Transverse colon (tissue), 4 donors: ENCODE measurements at regions not wholly inside any gene's neighbourhood (a gene's known extent, or its start where the extent isn't known, plus 50 kb on each side); places are given as distances from the start of the nearest gene placed in this dataset.
"Not testable (repeated sequence)": the region's sequence is repeated elsewhere in the genome, so short reads cannot be mapped to it uniquely, and the experiment has no call there.

Experiments
- DNase-seq: peaks from one replicate; pipeline ENCODE4 v3.0.0-alpha.2; 2019
- H3K27ac ChIP-seq, 4 donors: fragments of 200-600 bp; sonication (generic); 2 replicates each; pipeline ENCODE4 v1.5.1; 2016 to 2018; ENCODE audit warnings: inconsistent platforms in 4 of 4
- H3K27me3 ChIP-seq: fragments of 200-600 bp; sonication (generic); 2 replicates; pipeline ENCODE4 v1.5.1; 2017; ENCODE audit warnings: inconsistent platforms
- H3K36me3 ChIP-seq, 4 donors: fragments of 200-600 bp; sonication (generic); 2 replicates each; pipeline ENCODE4 v1.5.1; 2017 to 2019; ENCODE audit warnings: inconsistent platforms in 4 of 4
- H3K4me1 ChIP-seq, 4 donors: fragments of 200-600 bp; sonication (generic); 2 replicates each; pipeline ENCODE4 v1.5.1; 2017 to 2020; ENCODE audit warnings: inconsistent platforms in 4 of 4
- H3K4me3 ChIP-seq, 4 donors: fragments of 200-600 bp; sonication (generic); 1 replicate in 1 of 4; 2 replicates in 3 of 4; pipeline versions ENCODE4 v1.5.1 to v1.6.1; 2017 to 2019; ENCODE audit warnings: inconsistent platforms in 4 of 4
- H3K9me3 ChIP-seq, 2 donors: fragments of 200-600 bp; sonication (generic); 2 replicates each; pipeline ENCODE4 v1.5.1; 2017 to 2019; ENCODE audit warnings: inconsistent platforms in 2 of 2
- EP300 ChIP-seq: sonication (generic); formaldehyde crosslinking; IDR thresholded peaks from one replicate; pipeline ENCODE4 v1.6.1; 2017; ENCODE audit warnings: antibody characterized with exemption, low read depth
- POLR2A ChIP-seq: fragments of 450-650 bp; IDR thresholded peaks from one replicate; pipeline ENCODE4 v1.6.1; 2016; ENCODE audit warnings: antibody characterized with exemption, mild to moderate bottlenecking, moderate library complexity
- POLR2AphosphoS5 ChIP-seq, 3 donors: sonication (generic); formaldehyde crosslinking; IDR thresholded peaks; one replicate each; pipeline ENCODE4 v1.6.1; 2016; ENCODE audit warnings: antibody characterized with exemption in 3 of 3
- WGBS, 2 donors: methylation state at CpG; one replicate each; pipeline ENCODE4 v1.1.5; 2018; ENCODE audit warnings: low coverage in 1 of 2; 5-methylcytosine and 5-hydroxymethylcytosine counted together
- in situ Hi-C, 4 donors: fragments of 200-750 bp; cut with MboI; loops; one replicate each; pipeline versions ENCODE4 v1.15.0 to v1.15.1; 2017; ENCODE audit warnings: low sequenced_read_pairs in 3 of 4, low pct_ligation_motif_present in 1 of 4, low pct_unique_long_range_greater_than_20kb in 1 of 4
- intact Hi-C: fragments of 100-400 bp; cut with DNase I; formaldehyde crosslinking; loops from one replicate; pipeline ENCODE4 v1.15.1; 2023; ENCODE audit warnings: low total_unique reads
- TF ChIP-seq, protein P1 (sequence below), 5 experiments: fragments of 200-600 bp in 3 of 5; fragments of 450-650 bp in 2 of 5; sonication (generic) in 3 of 5; IDR thresholded peaks; 1 replicate in 2 of 5; 2 replicates in 3 of 5; pipeline ENCODE4 v1.5.1; 2016 to 2017; ENCODE audit warnings: antibody characterized with exemption in 5 of 5, inconsistent platforms in 3 of 5, mild to moderate bottlenecking in 2 of 5, moderate library complexity in 1 of 5

DNA sequence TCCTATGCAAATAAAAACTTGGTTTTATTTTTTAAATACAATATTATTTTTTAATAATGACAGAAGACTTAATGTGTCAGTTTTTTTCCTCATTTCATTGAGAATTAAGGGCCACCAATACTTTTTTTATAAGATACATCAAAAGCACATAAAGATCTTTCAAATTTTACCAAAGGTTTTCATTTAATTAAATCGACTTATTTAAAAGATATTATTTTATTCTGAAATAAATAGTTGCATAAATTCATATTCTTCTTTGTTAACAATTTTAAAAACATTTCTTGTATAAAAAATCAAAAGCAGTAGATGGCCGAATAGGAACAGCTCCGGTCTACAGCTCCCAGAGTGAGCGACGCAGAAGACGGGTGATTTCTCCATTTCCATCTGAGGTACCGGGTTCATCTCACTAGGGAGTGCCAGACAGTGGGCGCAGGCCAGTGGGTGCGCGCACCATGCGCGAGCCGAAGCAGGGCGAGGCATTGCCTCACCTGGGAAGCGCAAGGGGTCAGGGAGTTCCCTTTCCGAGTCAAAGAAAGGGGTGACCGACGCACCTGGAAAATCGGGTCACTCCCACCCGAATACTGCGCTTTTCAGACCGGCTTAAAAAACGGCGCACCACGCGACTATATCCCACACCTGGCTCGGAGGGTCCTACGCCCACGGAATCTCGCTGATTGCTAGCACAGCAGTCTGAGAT, 374.6 kb upstream of the NPVF start:
- 10 to 25% methylated on average over 4 to 25 of the region's 30 CpGs for WGBS, 2 donors
- H3K9me3 ChIP-seq, in situ Hi-C loops, H3K4me1 ChIP-seq, intact Hi-C loops, H3K27me3 ChIP-seq, DNase-seq, H3K36me3 ChIP-seq: not testable (repeated sequence)
- peak in 1 of 3 donors; percentile 5 for TF ChIP-seq POLR2AphosphoS5 (IDR thresholded peaks at IDR 0.05)
- Histone ChIP-seq H3K4me3 (peak overlapping the region in 3 of 4 donors; percentile 15 to 40 (median 21)), H3K27ac (peak overlapping the region in 3 of 4 donors; percentile 21 to 58 (median 36))

DNA sequence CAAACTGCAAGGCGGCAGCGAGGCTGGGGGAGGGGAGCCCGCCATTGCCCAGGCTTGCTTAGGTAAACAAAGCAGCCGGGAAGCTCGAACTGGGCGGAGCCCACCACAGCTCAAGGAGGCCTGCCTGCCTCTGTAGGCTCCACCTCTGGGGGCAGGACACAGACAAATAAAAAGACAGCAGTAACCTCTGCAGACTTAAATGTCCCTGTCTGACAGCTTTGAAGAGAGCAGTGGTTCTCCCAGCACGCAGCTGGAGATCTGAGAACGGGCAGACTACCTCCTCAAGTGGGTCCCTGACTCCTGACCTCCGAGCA, 375.1 kb upstream of the NPVF start:
- H3K36me3 ChIP-seq, H3K9me3 ChIP-seq, H3K27me3 ChIP-seq, H3K4me1 ChIP-seq, DNase-seq, intact Hi-C loops, in situ Hi-C loops: not testable (repeated sequence)
- Histone ChIP-seq H3K27ac (peak overlapping the region in 3 of 4 donors; percentile 21 to 58 (median 36)), H3K4me3 (peak overlapping the region in 3 of 4 donors; percentile 15 to 40 (median 21))
- WGBS, 2 donors = no CpG with 5 or more reads among the region's 9 CpGs

GRCh38 chr7:25611196-25611595, 382.9 kb upstream of the NPVF start:
- H3K27ac ChIP-seq = no peak overlapping the region
- H3K27me3 ChIP-seq = no peaks in the 10 kb centered on the region
- peaks cover 0 to 6% (median under 1%) of the 10 kb centered on the region in 4 donors for H3K4me1 ChIP-seq
- intact Hi-C loops (no loop called here), in situ Hi-C loops (no loop called here)
- H3K36me3 ChIP-seq = no peaks in the 10 kb centered on the region
- 87 to 98% methylated on average over 4 of the region's 4 CpGs for WGBS, 2 donors
- no peak overlapping the region for H3K4me3 ChIP-seq
- peaks cover 9 to 11% of the 10 kb centered on the region in 2 donors for H3K9me3 ChIP-seq
- TF ChIP-seq, protein P1, sequence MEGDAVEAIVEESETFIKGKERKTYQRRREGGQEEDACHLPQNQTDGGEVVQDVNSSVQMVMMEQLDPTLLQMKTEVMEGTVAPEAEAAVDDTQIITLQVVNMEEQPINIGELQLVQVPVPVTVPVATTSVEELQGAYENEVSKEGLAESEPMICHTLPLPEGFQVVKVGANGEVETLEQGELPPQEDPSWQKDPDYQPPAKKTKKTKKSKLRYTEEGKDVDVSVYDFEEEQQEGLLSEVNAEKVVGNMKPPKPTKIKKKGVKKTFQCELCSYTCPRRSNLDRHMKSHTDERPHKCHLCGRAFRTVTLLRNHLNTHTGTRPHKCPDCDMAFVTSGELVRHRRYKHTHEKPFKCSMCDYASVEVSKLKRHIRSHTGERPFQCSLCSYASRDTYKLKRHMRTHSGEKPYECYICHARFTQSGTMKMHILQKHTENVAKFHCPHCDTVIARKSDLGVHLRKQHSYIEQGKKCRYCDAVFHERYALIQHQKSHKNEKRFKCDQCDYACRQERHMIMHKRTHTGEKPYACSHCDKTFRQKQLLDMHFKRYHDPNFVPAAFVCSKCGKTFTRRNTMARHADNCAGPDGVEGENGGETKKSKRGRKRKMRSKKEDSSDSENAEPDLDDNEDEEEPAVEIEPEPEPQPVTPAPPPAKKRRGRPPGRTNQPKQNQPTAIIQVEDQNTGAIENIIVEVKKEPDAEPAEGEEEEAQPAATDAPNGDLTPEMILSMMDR (IDR thresholded peaks at IDR 0.05) = no peak
- TF ChIP-seq EP300 = no peak
- DNase-seq = no peak

DNA sequence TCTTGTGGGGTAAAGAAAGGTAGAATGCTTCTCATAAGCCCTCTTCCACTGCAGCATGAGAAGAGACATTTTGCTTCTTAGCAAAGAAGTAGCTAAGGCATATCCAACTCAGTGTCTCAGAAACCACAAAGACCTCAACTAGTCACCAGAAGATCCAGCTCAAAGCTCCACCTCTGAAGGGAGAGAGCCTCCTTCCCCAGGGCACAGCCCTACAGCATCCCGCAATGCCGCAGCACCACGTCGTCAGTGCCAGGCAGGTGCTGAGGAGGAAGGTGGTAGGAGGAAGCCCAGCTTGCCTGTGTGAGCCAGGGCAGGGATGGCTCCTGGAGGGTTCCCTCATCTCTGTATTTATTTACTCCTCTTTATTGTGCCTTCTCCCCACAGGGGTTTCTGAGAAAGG, 385.6 kb upstream of the NPVF start:
- H3K9me3 ChIP-seq = peaks cover 9 to 11% of the 10 kb centered on the region in 2 donors
- no peak overlapping the region for H3K4me3 ChIP-seq
- in situ Hi-C loops (no loop called here), intact Hi-C loops (no loop called here)
- peaks cover 0 to 18% (median 1%) of the 10 kb centered on the region in 4 donors for H3K4me1 ChIP-seq
- no peaks in the 10 kb centered on the region for H3K36me3 ChIP-seq
- 86% methylated on average over 4 of the region's 4 CpGs; no CpG with 5 or more reads in 1 of the 2 donors for WGBS, 2 donors
- no peak for TF ChIP-seq POLR2AphosphoS5 (IDR thresholded peaks at IDR 0.05)
- no peak for TF ChIP-seq EP300
- TF ChIP-seq, protein P1 (IDR thresholded peaks at IDR 0.05) = no peak
- no peak for TF ChIP-seq POLR2A
- H3K27ac ChIP-seq = no peak overlapping the region
- H3K27me3 ChIP-seq = no peaks in the 10 kb centered on the region
- DNase-seq = no peak

DNA sequence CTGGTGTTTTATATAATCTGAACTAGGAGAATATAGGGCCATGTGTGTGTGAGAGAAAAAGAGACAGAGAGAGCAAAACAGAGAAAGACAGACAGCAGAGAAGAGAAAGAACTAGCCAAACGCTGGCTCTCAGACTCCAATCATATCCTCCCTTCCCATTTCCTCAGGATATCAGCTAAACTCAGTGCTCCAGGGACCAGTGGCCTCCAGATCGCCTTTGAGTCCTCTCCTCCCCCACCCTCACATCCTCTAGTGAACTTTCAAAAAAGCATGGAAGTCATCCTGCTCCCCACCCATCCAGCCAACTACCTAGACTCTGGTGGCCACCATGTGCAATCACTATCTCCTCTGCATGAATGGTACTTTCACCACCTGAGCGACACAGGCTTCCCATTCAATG, 386.1 kb upstream of the NPVF start:
- H3K4me1 ChIP-seq = peaks cover 0 to 18% (median 1%) of the 10 kb centered on the region in 4 donors
- 83 to 100% methylated on average over 1 to 3 of the region's 3 CpGs for WGBS, 2 donors
- H3K27me3 ChIP-seq = no peaks in the 10 kb centered on the region
- TF ChIP-seq POLR2AphosphoS5 (IDR thresholded peaks at IDR 0.05) (no peak), EP300 (no peak), POLR2A (no peak)
- TF ChIP-seq, protein P1 (IDR thresholded peaks at IDR 0.05) = no peak
- H3K4me3 ChIP-seq = no peak overlapping the region
- in situ Hi-C loops = no loop called here
- peaks cover 9 to 11% of the 10 kb centered on the region in 2 donors for H3K9me3 ChIP-seq
- intact Hi-C loops = no loop called here
- H3K36me3 ChIP-seq = no peaks in the 10 kb centered on the region
- H3K27ac ChIP-seq = no peak overlapping the region
- no peak for DNase-seq
